A673 (cell line): ENCODE measurements at regions not wholly inside any gene's neighbourhood (a gene's known extent, or its start where the extent isn't known, plus 50 kb on each side); places are given as distances from the start of the nearest gene placed in this dataset.

Source experiments
- CTCF ChIP-seq: fragments of 300-800, 200-600 bp; sonication (generic); conservative IDR thresholded peaks from 2 replicates; pipeline ENCODE4 v1.5.1; 2017; ENCODE audit warnings: low read depth, mild to moderate bottlenecking, antibody characterized with exemption, low read length, moderate library complexity, mixed read lengths
- EZH2 ChIP-seq: fragments of 200-600 bp; sonication (generic); IDR thresholded peaks from 2 replicates; pipeline ENCODE4 v1.6.1; 2017; ENCODE audit warnings: borderline replicate concordance, low read depth, mild to moderate bottlenecking, mixed read lengths, antibody characterized with exemption, low read length; ENCODE audit not compliant: poor library complexity, severe bottlenecking

GRCh38 chr1:55585402-55585792 is 370.2 kb upstream of the USP24 start:
- TF ChIP-seq CTCF (no peak), EZH2 (no peak)
